ENCODE measurements at regions not wholly inside any gene's neighbourhood (a gene's known extent, or its start where the extent isn't known, plus 50 kb on each side); places are given as distances from the start of the nearest gene placed in this dataset.

DNA sequence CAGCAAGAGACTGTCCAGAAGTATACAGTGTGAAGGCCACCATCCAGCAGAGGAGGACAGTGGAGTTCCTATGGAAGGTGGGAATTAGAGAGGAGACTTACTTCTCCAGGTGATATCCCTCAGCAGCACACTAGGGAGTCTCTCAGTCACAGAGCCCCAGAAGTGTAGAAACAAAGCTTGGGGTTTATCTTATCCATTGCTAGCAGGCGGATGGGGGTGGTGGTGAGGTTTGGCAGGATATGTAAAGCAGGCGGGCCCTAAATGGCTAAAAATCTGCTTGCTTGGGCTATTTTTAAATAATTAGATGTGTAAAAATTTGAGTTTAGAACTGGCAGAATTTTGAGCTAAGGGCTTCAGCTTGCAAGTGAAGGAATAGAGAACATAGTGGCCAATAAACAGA is 50.1 kb upstream of the RGS18 start:
- no peak for DNase-seq (ENCODE audit: low read depth in 4 of 4, low spot score in 3 of 4)

Measured in right renal pelvis (tissue), 4 donors.